Gastroesophageal sphincter (tissue), 3 donors: ENCODE measurements at regions not wholly inside any gene's neighbourhood (a gene's known extent, or its start where the extent isn't known, plus 50 kb on each side); places are given as distances from the start of the nearest gene placed in this dataset.

Experiments used
- EP300 ChIP-seq: sonication (generic); formaldehyde crosslinking; IDR thresholded peaks from one replicate; pipeline ENCODE4 v1.6.1; 2017; ENCODE audit warnings: antibody characterized with exemption, mild to moderate bottlenecking
- POLR2A ChIP-seq, 2 donors: fragments of 450-650 bp; IDR thresholded peaks; one replicate each; pipeline ENCODE4 v1.6.1; 2017; ENCODE audit warnings: antibody characterized with exemption in 2 of 2, mild to moderate bottlenecking in 2 of 2, moderate library complexity in 1 of 2
- TF ChIP-seq, protein P1 (sequence below), 4 experiments: fragments of 200-600 bp in 2 of 4; fragments of 450-650 bp in 2 of 4; sonication (generic) in 1 of 4; IDR thresholded peaks; one replicate each; pipeline ENCODE4 v1.5.1; 2017 to 2019; ENCODE audit warnings: antibody characterized with exemption in 4 of 4, mild to moderate bottlenecking in 2 of 4, moderate library complexity in 2 of 4

DNA sequence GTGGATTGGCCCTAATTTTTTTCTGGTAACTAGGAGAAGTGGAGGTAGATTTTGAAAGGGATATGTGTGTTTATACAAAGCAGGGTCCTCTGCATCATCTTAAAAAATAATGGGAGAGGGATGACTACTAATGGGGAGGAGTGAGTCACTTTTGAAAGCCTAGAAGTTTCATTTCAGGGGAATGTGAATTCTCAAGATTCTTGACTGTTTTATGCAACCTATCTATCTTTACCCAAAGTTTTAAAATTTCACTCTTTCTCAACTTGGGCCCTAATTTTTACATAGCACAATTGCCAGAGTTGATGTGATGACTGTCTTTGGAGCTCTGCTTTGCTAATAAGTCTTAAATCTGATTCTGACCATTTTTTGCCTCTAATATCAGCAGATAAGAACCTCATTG lies 445.2 kb downstream of the GRXCR1 start:
- TF ChIP-seq, protein P1, sequence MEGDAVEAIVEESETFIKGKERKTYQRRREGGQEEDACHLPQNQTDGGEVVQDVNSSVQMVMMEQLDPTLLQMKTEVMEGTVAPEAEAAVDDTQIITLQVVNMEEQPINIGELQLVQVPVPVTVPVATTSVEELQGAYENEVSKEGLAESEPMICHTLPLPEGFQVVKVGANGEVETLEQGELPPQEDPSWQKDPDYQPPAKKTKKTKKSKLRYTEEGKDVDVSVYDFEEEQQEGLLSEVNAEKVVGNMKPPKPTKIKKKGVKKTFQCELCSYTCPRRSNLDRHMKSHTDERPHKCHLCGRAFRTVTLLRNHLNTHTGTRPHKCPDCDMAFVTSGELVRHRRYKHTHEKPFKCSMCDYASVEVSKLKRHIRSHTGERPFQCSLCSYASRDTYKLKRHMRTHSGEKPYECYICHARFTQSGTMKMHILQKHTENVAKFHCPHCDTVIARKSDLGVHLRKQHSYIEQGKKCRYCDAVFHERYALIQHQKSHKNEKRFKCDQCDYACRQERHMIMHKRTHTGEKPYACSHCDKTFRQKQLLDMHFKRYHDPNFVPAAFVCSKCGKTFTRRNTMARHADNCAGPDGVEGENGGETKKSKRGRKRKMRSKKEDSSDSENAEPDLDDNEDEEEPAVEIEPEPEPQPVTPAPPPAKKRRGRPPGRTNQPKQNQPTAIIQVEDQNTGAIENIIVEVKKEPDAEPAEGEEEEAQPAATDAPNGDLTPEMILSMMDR (IDR thresholded peaks at IDR 0.05): no peak
- TF ChIP-seq EP300 (no peak), POLR2A (IDR thresholded peaks at IDR 0.05) (no peak)
